Activated CD4-positive, alpha-beta T cell treated with anti-CD3 and anti-CD28 coated beads, Interleukin-2, amount 10 ng/mL, durations not matched to agents 24 days and 14 days (primary cell): ENCODE measurements at regions not wholly inside any gene's neighbourhood (a gene's known extent, or its start where the extent isn't known, plus 50 kb on each side); places are given as distances from the start of the nearest gene placed in this dataset.
A peak's percentile ranks its signal among the peaks of the same experiment; 100 is the strongest.

Experiments
- DNase-seq: peaks from one replicate; pipeline ENCODE4 v3.0.0; 2022
- H3K27ac Mint-ChIP-seq: one replicate; pipeline ENCODE4 v1.8.0; 2022; ENCODE audit warnings: mild to moderate bottlenecking, mixed read lengths
- H3K27me3 Mint-ChIP-seq: one replicate; pipeline ENCODE4 v1.8.0; 2022; ENCODE audit warnings: mixed read lengths
- H3K36me3 Mint-ChIP-seq: one replicate; pipeline ENCODE4 v1.8.0; 2022; ENCODE audit warnings: low read depth, mild to moderate bottlenecking, mixed read lengths
- H3K4me1 Mint-ChIP-seq: one replicate; pipeline ENCODE4 v1.8.0; 2021; ENCODE audit warnings: mixed read lengths
- H3K4me3 Mint-ChIP-seq: one replicate; pipeline ENCODE4 v1.8.0; 2022; ENCODE audit warnings: mild to moderate bottlenecking, moderate library complexity, mixed read lengths
- H3K9me3 Mint-ChIP-seq: one replicate; pipeline ENCODE4 v1.8.0; 2021; ENCODE audit warnings: mixed read lengths
- intact Hi-C: fragments of 100-400 bp; cut with micrococcal nuclease; formaldehyde crosslinking; loops from one replicate; pipeline ENCODE4 v1.15.1; 2023

DNA sequence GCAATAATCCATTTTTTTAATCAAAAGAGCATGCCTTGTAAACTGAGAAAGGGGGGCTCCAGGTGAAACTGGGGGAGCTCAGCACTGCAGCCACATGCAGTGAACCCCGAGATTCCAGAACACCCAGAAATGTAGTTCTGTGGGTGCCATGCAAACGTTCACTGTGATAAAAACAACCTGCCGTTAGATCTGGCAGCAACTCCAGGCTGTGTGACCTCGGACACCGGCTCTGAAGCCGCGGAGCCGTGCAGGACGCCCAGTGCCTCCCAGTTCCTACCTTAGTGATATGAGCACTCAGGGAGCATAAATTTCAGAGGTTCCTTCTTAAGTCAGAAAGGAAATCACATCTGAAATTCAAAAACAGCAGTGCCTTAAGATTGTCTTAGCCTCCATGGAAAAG lies 85.4 kb upstream of the THBS2 start:
- intact Hi-C loops: no loop called here
- H3K27me3 Mint-ChIP-seq: peaks cover 7% of the 10 kb centered on the region
- peak; percentile 18 for DNase-seq
- no peaks in the 10 kb centered on the region for H3K36me3 Mint-ChIP-seq
- H3K4me3 Mint-ChIP-seq: no peak overlapping the region
- no peak overlapping the region for H3K27ac Mint-ChIP-seq
- no peaks in the 10 kb centered on the region for H3K4me1 Mint-ChIP-seq
- no peaks in the 10 kb centered on the region for H3K9me3 Mint-ChIP-seq

DNA sequence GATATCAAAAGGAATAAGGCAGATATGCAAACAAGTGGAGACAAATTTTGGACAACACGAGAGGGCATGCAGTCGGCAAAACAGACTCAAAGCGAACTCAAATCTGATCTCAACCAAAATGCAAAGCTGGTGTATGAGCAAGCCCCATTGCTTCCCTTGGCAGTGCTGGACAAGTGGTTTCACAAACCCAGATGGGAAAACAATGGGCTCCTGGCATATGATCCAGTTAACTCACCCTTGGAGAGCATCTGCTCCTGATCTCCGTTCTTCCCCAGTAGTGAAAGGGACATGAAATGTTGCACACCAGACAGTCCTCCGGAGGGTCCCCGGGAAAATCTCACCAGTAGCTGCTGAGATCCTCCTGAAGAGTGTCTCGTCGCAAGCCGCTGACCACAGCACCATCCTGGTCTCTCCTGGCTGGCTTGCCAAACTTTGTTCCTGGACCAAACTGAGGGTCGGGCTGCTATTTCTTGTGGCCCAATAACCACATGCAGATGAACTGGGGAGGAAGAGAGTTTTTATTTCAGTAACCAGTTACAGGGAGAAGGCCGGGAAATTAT lies 84.3 kb upstream of the THBS2 start:
- Mint-ChIP-seq H3K4me3 (no peak overlapping the region), H3K27ac (no peak overlapping the region), H3K9me3 (no peaks in the 10 kb centered on the region), H3K36me3 (no peaks in the 10 kb centered on the region), H3K27me3 (peaks cover 7% of the 10 kb centered on the region), H3K4me1 (no peaks in the 10 kb centered on the region)
- DNase-seq: peak; percentile 33
- intact Hi-C loops: no loop called here

DNA sequence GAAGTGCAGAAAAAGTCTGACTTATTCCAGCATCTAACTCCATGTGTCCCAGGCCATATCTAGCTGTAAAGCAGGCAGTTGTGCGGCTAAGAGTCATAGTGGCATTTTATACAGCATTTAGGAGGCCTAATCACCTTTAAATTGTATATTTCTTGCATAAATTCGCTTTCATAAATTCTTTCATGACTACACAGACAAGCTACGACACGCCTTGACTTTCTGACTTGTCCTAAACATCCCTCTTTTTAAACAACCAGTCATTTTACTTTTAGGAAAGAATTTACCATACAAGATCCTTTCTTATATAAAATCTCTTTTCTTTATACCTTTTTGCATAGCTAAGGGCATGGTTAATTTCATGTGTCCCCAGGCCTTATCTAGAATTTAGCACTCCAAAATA lies 81.7 kb upstream of the THBS2 start:
- intact Hi-C loops: no loop called here

DNA sequence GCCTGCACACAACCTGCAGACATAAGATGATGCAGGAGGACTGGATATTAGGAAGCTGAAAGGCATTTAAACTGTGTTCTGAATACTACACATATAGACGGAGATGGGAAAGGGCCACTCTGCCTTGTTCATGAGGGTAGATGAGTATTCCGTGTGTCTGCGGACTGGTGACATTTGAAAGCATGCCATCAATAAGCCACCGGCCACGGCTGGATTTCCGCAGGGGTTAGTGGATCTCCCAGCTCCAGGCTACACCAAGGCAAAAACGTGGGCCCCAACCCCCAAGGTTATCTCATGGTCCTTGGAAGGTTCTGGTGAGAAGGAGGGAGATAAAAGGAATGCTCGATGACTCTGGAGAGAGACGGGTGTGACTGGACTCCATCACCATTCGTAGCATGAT lies 78.6 kb upstream of the THBS2 start:
- Mint-ChIP-seq H3K4me3 (no peak overlapping the region), H3K27me3 (peaks cover 11% of the 10 kb centered on the region), H3K9me3 (no peaks in the 10 kb centered on the region), H3K27ac (no peak overlapping the region), H3K36me3 (no peaks in the 10 kb centered on the region), H3K4me1 (no peaks in the 10 kb centered on the region)
- no peak for DNase-seq
- intact Hi-C loops: no loop called here

More for the DNA sequence above, 81.7 kb upstream of the THBS2 start:
- peaks cover 11% of the 10 kb centered on the region for H3K27me3 Mint-ChIP-seq
- H3K27ac Mint-ChIP-seq: no peak overlapping the region
- no peaks in the 10 kb centered on the region for H3K9me3 Mint-ChIP-seq
- no peaks in the 10 kb centered on the region for H3K4me1 Mint-ChIP-seq
- H3K4me3 Mint-ChIP-seq: no peak overlapping the region
- DNase-seq: no peak
- no peaks in the 10 kb centered on the region for H3K36me3 Mint-ChIP-seq

DNA sequence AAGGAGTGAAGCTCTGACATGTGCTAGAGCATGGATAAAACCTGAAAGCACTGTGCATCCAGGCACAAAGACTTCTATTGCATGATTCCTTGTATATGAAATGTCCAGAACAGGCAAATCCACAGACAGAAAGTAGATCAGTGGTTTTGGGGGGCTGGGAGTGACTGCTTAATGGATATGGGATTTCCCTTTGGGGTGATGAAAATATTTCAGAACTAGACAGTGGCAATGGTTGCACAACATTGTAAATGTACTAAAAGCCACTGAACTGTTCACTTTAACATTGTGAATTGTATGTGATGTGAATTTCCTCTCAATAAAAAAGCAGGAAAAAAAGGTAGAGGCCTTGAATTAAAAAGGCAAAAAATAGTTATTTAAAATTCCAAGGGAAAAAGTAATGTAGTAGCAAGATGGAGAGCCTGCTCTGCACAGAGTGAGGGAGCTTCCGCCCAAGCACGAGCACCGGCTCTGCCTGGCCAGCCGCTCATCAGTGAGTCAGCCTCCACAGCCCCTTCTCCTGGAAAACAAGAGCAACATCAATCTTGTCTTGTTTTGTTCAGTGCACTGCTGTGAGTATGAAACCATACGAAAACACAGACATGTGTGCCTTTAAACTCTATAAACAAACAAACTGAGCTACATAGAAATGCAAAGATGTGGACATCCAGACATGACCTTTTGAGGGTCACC lies 74.6 kb upstream of the THBS2 start:
- H3K27me3 Mint-ChIP-seq: peaks cover 4% of the 10 kb centered on the region
- H3K27ac Mint-ChIP-seq: no peak overlapping the region

DNA sequence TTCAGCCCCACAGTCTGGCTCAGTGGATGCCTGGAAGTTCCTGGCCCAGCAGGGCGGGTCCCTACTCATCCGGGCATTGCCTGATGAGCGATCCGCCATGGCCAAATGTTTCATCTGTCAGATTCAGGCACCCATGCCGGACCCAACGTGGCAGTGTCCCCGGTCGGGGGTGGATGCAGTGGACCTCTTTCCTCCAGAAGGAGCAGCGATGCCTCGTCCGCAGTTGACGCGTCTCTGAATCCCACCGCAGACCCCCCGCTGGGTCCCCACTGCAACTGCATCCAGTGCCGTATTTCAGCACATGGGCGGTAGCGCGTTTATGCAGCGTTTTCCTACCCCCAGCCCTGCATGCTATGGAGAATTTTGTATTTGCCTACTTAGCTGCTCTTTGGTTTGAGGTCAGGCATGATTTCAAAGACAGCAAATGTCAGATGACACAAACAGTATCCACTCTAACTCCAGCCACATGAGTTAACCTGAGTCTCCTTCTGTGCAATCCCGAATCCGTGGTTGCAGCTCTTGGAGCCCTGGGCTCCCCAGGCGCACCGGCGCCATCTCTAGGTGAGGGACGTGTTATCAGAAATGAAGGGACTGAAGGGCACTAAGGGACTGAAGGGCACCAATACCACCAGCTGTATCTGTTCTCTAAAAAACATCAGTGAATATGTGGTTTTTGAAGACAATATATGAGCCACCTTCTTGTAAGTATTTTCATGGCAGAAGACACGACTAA lies 72.6 kb upstream of the THBS2 start:
- no peak overlapping the region for H3K4me3 Mint-ChIP-seq
- intact Hi-C loops: no loop called here
- no peaks in the 10 kb centered on the region for H3K27me3 Mint-ChIP-seq
- H3K9me3 Mint-ChIP-seq: no peaks in the 10 kb centered on the region
- no peak overlapping the region for H3K27ac Mint-ChIP-seq
- H3K36me3 Mint-ChIP-seq: no peaks in the 10 kb centered on the region
- peak; percentile 53 for DNase-seq
- no peaks in the 10 kb centered on the region for H3K4me1 Mint-ChIP-seq

More for the DNA sequence above, 74.6 kb upstream of the THBS2 start:
- no peaks in the 10 kb centered on the region for H3K36me3 Mint-ChIP-seq
- no peaks in the 10 kb centered on the region for H3K9me3 Mint-ChIP-seq
- H3K4me1 Mint-ChIP-seq: no peaks in the 10 kb centered on the region
- no peak overlapping the region for H3K4me3 Mint-ChIP-seq
- DNase-seq: no peak
- intact Hi-C loops: no loop called here

DNA sequence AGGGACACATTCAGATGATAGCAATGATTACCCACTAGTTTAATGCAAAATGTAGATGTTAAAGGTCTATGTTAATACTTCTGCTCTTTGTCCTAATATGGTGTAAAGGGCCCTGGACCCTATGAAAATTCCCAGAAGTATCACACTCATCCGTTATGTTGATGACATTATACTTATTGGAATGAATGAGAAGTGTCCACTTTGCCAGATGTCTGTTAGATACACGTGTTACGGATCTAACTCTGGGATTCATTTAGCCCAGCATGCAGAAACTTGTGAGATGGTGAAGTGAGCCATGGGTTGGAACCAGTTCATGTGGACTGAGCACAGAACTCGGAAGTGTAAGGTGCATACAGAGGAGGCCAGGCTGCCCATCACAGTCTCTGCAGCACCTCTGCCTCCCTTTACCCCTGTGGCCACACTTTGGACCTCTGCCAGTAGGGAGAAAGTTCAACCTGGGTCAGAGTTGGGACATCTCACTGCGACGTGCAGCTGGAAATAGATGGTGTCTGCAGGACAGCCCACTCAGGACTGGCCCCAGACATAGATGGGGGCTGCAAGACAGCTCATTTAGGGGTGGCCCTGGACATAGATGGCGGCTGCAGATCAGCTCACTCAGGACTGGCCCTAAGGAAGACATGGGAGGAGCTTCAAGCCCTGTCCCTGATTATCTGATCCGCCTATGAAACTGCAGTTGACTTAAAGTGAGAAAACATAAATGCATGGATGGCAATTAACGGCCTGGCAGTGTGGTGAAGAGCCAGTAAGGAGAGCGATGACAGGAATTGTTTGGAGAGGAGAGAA lies 71.2 kb upstream of the THBS2 start:
- Mint-ChIP-seq H3K27me3 (no peaks in the 10 kb centered on the region), H3K4me3 (no peak overlapping the region), H3K4me1 (no peaks in the 10 kb centered on the region), H3K9me3 (no peaks in the 10 kb centered on the region), H3K27ac (no peak overlapping the region), H3K36me3 (no peaks in the 10 kb centered on the region)
- intact Hi-C loops: no loop called here
- peak; percentile 37 for DNase-seq

DNA sequence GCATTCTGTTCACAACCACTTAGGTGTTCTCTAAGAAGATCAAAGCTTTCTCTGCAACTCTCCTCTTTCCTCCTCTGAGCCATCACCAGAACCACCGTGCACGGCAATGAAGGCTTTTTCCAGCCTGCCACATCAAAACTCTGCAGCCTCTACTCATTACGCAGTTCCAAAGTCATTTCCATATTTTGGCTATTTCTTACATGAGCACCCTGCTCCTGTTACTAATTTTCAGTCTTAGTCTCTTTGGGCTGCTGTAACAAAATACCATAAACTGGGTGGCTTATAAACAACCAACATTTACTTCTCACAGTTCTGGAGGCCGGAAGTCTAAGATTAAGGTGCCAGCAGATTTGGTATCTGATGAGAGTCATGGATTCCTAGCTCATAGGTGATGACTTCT lies 70.4 kb upstream of the THBS2 start:
- H3K4me3 Mint-ChIP-seq: no peak overlapping the region
- H3K9me3 Mint-ChIP-seq: no peaks in the 10 kb centered on the region
- H3K27me3 Mint-ChIP-seq: no peaks in the 10 kb centered on the region
- no peaks in the 10 kb centered on the region for H3K4me1 Mint-ChIP-seq
- H3K27ac Mint-ChIP-seq: no peak overlapping the region
- intact Hi-C loops: no loop called here
- peak; percentile 21 for DNase-seq
- H3K36me3 Mint-ChIP-seq: no peaks in the 10 kb centered on the region

DNA sequence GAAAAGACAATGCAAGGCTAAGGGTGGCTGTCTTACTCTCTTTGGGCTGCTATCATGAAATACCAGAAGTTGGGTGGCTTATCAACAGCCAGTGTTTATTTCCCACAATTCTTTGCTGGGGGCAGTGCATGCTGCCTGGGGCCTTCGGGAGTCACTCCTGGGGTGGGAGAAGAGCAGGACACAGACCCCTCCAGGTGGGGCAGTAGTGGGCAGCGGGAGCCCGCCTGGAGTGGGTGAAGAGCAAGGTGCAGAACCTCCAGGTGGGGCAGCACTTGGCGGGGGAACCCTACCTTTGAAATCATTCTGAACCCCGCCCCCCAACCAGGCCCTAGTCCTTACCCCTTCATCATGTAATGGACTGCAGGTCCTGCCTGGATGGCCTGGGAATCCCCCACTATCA lies 69.6 kb upstream of the THBS2 start:
- no peaks in the 10 kb centered on the region for H3K36me3 Mint-ChIP-seq
- H3K27me3 Mint-ChIP-seq: no peaks in the 10 kb centered on the region
- H3K4me1 Mint-ChIP-seq: no peaks in the 10 kb centered on the region
- no peak overlapping the region for H3K4me3 Mint-ChIP-seq
- no peaks in the 10 kb centered on the region for H3K9me3 Mint-ChIP-seq
- no peak overlapping the region for H3K27ac Mint-ChIP-seq
- intact Hi-C loops: no loop called here
- peak; percentile 36 for DNase-seq

DNA sequence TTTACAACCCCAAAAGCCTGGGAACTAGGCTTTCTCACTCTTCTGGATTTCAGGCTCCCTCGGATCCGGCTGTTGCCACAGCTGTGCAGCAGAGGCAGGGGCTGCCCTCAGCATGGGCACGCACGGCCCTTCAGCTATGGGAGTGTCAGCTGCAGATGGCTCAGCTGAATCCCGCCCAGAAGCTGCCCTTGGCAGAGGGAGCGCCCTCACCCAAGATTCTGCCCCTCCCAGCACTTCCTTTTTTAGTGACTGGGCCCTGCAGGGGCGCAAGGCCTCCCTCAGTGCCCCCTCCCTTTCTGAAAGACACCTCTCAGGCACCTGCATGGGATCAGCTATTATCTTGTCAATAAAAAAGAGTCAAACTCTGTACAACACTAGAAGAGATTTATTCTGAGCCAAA lies 67.9 kb upstream of the THBS2 start:
- Mint-ChIP-seq H3K27me3 (no peaks in the 10 kb centered on the region), H3K4me1 (no peaks in the 10 kb centered on the region)

DNA sequence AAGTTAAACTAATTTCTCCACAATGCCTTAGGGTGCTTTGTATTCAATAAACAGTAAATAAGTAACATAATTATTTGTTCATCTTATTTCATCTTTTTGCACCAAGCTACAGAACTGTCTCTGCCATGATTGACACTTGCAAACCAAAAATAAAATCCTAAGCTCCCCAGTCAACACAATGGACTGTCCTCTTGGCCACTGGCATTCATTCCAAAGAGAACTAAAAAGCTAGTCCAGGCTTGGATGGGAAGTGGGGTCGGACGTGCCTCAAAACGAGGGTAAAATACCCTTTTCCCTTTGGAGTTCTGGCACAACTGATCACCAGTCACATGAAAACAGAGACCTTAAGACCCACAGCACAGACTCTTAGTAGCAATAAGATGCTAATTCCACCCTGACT lies 66.4 kb upstream of the THBS2 start:
- Mint-ChIP-seq H3K9me3 (no peaks in the 10 kb centered on the region), H3K4me1 (no peaks in the 10 kb centered on the region), H3K36me3 (no peaks in the 10 kb centered on the region), H3K4me3 (no peak overlapping the region), H3K27me3 (no peaks in the 10 kb centered on the region), H3K27ac (no peak overlapping the region)
- intact Hi-C loops: no loop called here
- no peak for DNase-seq

More for the DNA sequence above, 67.9 kb upstream of the THBS2 start:
- intact Hi-C loops: no loop called here
- no peak overlapping the region for H3K4me3 Mint-ChIP-seq
- H3K36me3 Mint-ChIP-seq: no peaks in the 10 kb centered on the region
- H3K9me3 Mint-ChIP-seq: no peaks in the 10 kb centered on the region
- no peak overlapping the region for H3K27ac Mint-ChIP-seq
- peak; percentile 37 for DNase-seq

DNA sequence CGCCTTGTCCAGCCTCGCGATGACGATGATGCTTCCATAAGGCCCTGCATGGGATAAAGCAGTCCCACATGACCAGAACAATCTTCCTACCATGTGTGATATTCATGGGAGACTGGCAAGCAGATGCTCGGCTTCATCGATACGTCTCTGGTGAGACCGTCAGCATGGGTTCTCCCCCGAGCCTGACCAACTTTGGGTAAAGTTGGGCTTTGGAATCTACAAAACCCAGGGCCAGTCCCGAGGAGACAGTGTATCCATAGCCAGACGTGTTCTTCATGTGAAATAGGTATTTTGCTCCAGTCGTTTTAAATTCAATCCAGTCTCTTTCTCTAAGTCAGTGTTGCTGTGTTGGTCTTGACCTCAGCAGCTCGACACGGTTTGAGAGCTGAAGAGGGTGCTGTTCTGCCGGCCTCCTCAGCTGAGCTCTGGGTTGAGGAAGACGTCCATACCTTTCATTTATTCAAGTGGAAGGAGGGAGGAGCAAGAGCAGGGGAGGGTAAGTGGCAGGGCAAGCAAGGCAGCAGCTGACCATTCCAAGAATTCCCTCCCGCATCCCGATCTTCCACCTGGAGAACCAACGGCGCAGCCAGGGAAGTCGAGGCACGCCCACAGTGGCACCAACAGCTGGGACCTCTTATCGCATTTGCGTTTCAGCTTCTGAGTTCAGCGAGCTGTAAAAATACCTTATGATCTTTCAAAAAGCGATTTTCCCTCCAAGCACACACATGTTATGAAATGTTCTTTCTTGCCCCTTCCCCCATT lies 64.0 kb upstream of the THBS2 start:
- intact Hi-C loops: no loop called here
- DNase-seq: no peak
- Mint-ChIP-seq H3K9me3 (no peaks in the 10 kb centered on the region), H3K4me3 (no peak overlapping the region), H3K27ac (no peak overlapping the region), H3K27me3 (no peaks in the 10 kb centered on the region), H3K4me1 (no peaks in the 10 kb centered on the region), H3K36me3 (no peaks in the 10 kb centered on the region)

DNA sequence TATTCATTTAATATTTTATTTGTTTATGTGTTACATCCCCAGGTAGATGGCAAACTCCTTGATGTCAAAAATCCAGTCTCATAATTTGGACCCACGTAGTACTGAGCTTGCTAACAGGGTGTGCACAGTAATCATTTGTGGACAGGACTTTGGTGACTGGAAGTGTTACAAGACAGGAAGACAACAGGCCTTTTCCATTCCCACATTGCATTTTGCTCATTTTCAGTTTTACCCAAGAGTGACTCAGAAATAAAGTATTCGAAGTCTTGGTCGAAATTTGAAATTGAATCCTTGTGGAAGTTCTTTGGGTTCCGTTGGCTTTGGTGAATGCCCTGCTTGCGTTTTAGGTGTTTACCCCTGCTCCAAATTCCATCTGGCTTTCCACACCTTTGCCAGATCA lies 63.0 kb upstream of the THBS2 start:
- Mint-ChIP-seq H3K4me1 (no peaks in the 10 kb centered on the region), H3K27me3 (no peaks in the 10 kb centered on the region), H3K4me3 (no peak overlapping the region), H3K9me3 (no peaks in the 10 kb centered on the region), H3K27ac (no peak overlapping the region), H3K36me3 (no peaks in the 10 kb centered on the region)
- DNase-seq: peak; percentile 28
- intact Hi-C loops: no loop called here
